ENCODE measurements at regions not wholly inside any gene's neighbourhood (a gene's known extent, or its start where the extent isn't known, plus 50 kb on each side); places are given as distances from the start of the nearest gene placed in this dataset.

- TF ChIP-seq GABPA (IDR thresholded peaks at IDR 0.05; ENCODE audit: low read depth) (no peak), PBX3 (IDR thresholded peaks at IDR 0.05) (no peak), NFIC (IDR thresholded peaks at IDR 0.05; ENCODE audit: borderline replicate concordance) (no peak), SMC3 (IDR thresholded peaks at IDR 0.05; ENCODE audit: low read depth, low read length) (no peak), REST (IDR thresholded peaks at IDR 0.05; ENCODE audit: low read depth, low read length) (no peak), EZH2phosphoT487 (IDR thresholded peaks at IDR 0.05; ENCODE audit: borderline replicate concordance, low read depth) (no peak), MEF2A (IDR thresholded peaks at IDR 0.05; ENCODE audit: borderline replicate concordance, low read depth) (no peak), TAF1 (IDR thresholded peaks at IDR 0.05; ENCODE audit: borderline replicate concordance, low read depth, low read length) (no peak), MAX (IDR thresholded peaks at IDR 0.05; ENCODE audit: low read depth) (no peak)
- TF ChIP-seq, protein P1, sequence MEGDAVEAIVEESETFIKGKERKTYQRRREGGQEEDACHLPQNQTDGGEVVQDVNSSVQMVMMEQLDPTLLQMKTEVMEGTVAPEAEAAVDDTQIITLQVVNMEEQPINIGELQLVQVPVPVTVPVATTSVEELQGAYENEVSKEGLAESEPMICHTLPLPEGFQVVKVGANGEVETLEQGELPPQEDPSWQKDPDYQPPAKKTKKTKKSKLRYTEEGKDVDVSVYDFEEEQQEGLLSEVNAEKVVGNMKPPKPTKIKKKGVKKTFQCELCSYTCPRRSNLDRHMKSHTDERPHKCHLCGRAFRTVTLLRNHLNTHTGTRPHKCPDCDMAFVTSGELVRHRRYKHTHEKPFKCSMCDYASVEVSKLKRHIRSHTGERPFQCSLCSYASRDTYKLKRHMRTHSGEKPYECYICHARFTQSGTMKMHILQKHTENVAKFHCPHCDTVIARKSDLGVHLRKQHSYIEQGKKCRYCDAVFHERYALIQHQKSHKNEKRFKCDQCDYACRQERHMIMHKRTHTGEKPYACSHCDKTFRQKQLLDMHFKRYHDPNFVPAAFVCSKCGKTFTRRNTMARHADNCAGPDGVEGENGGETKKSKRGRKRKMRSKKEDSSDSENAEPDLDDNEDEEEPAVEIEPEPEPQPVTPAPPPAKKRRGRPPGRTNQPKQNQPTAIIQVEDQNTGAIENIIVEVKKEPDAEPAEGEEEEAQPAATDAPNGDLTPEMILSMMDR (IDR thresholded peaks at IDR 0.05), result no peak
- TF ChIP-seq, protein P2, sequence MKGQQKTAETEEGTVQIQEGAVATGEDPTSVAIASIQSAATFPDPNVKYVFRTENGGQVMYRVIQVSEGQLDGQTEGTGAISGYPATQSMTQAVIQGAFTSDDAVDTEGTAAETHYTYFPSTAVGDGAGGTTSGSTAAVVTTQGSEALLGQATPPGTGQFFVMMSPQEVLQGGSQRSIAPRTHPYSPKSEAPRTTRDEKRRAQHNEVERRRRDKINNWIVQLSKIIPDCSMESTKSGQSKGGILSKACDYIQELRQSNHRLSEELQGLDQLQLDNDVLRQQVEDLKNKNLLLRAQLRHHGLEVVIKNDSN (IDR thresholded peaks at IDR 0.05; ENCODE audit: borderline replicate concordance, low read depth), result no peak
- TF ChIP-seq, protein P3, sequence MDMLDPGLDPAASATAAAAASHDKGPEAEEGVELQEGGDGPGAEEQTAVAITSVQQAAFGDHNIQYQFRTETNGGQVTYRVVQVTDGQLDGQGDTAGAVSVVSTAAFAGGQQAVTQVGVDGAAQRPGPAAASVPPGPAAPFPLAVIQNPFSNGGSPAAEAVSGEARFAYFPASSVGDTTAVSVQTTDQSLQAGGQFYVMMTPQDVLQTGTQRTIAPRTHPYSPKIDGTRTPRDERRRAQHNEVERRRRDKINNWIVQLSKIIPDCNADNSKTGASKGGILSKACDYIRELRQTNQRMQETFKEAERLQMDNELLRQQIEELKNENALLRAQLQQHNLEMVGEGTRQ (IDR thresholded peaks at IDR 0.05; ENCODE audit: borderline replicate concordance, low read depth, low read length), result no peak
Measured at GRCh38 chr5:29304545-29304944, 1888.9 kb upstream of the CDH6 start.

All from SK-N-SH (cell line).